Tibial nerve (tissue), 4 donors: ENCODE measurements at regions not wholly inside any gene's neighbourhood (a gene's known extent, or its start where the extent isn't known, plus 50 kb on each side); places are given as distances from the start of the nearest gene placed in this dataset.

ENCODE experiments used
- DNase-seq, 2 donors: peaks; one replicate each; pipeline ENCODE4 v3.0.0-alpha.2; 2019; ENCODE audit warnings: low spot score in 2 of 2
- H3K27ac ChIP-seq, 4 donors: fragments of 200-600 bp; sonication (generic) in 3 of 4; one replicate each; pipeline ENCODE4 v1.5.1; 2017 to 2019; ENCODE audit warnings: mild to moderate bottlenecking in 1 of 4
- H3K27me3 ChIP-seq, 2 donors: fragments of 200-600 bp; sonication (generic) in 1 of 2; one replicate each; pipeline versions ENCODE4 v1.5.1 to v1.6.0; 2017 to 2019
- H3K36me3 ChIP-seq, 3 donors: fragments of 200-600 bp; sonication (generic); one replicate each; pipeline ENCODE4 v1.5.1; 2018 to 2019
- H3K4me1 ChIP-seq, 4 donors: fragments of 200-600 bp; sonication (generic) in 3 of 4; one replicate each; pipeline ENCODE4 v1.5.1; 2017 to 2019
- H3K4me3 ChIP-seq, 4 donors: fragments of 200-600 bp; sonication (generic) in 3 of 4; one replicate each; pipeline ENCODE4 v1.5.1; 2017 to 2019; ENCODE audit warnings: mild to moderate bottlenecking in 1 of 4, moderate library complexity in 1 of 4
- H3K9me3 ChIP-seq, 4 donors: fragments of 200-600 bp; sonication (generic) in 3 of 4; one replicate each; pipeline ENCODE4 v1.5.1; 2017 to 2019
- EP300 ChIP-seq, 2 donors: sonication (generic); formaldehyde crosslinking; IDR thresholded peaks; one replicate each; pipeline ENCODE4 v1.6.1; 2017; ENCODE audit warnings: antibody characterized with exemption in 2 of 2, mild to moderate bottlenecking in 1 of 2
- POLR2A ChIP-seq, 2 donors: fragments of 450-650 bp; IDR thresholded peaks; one replicate each; pipeline ENCODE4 v1.6.1; 2017; ENCODE audit warnings: antibody characterized with exemption in 2 of 2, mild to moderate bottlenecking in 2 of 2, moderate library complexity in 2 of 2
- whole genome bisulfite sequencing, 2 donors: methylation state at CpG; one replicate each; pipeline ENCODE4 v1.1.5; 2018; 5-methylcytosine and 5-hydroxymethylcytosine counted together
- TF ChIP-seq, protein P1 (sequence below), 5 experiments: fragments of 200-600 bp in 3 of 5; fragments of 450-650 bp in 2 of 5; sonication (generic) in 3 of 5; IDR thresholded peaks; one replicate each; pipeline ENCODE4 v1.5.1; 2016 to 2019; ENCODE audit warnings: antibody characterized with exemption in 5 of 5, mild to moderate bottlenecking in 3 of 5, moderate library complexity in 2 of 5

DNA sequence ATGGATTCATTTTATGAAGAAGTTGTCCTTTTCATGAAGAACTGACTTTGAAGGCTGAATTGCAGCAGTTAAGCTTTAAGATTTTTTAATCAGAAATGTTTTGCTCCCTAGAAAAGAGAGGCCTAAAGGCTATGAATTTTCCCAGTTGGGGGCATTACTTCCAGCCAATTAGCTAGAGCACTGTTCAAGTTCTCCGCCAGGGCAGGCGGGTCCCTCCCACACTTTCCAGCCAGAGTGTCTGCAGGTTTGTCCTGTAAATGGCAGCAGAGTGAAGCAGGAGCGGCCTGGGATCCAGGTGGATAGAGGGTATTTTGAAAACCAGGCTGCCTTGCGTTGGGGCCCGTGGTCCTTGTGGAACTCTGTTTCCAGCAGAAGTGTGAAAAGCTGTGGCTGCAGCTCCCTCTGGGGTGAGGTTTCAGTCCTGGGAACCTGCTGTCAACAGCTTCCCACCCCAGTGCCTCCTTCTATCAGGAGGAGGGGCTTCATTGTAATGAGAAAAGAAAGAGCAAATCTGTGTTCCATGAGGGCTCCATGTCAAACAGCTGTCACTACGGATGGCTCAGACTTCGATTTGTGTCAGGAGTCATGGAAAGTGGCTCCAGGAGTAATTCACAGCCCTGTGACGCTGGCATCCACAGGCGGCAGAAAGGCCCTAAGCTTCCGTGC is 210.7 kb upstream of the TMEM132C start:
- Histone ChIP-seq H3K4me1 (no peaks in the 10 kb centered on the region), H3K9me3 (peaks cover 0 to 11% (median 0%) of the 10 kb centered on the region in 4 donors), H3K27me3 (no peaks in the 10 kb centered on the region), H3K27ac (no peak overlapping the region), H3K36me3 (no peaks in the 10 kb centered on the region), H3K4me3 (no peak overlapping the region)
- no peak for DNase-seq
- TF ChIP-seq, protein P1, sequence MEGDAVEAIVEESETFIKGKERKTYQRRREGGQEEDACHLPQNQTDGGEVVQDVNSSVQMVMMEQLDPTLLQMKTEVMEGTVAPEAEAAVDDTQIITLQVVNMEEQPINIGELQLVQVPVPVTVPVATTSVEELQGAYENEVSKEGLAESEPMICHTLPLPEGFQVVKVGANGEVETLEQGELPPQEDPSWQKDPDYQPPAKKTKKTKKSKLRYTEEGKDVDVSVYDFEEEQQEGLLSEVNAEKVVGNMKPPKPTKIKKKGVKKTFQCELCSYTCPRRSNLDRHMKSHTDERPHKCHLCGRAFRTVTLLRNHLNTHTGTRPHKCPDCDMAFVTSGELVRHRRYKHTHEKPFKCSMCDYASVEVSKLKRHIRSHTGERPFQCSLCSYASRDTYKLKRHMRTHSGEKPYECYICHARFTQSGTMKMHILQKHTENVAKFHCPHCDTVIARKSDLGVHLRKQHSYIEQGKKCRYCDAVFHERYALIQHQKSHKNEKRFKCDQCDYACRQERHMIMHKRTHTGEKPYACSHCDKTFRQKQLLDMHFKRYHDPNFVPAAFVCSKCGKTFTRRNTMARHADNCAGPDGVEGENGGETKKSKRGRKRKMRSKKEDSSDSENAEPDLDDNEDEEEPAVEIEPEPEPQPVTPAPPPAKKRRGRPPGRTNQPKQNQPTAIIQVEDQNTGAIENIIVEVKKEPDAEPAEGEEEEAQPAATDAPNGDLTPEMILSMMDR (IDR thresholded peaks at IDR 0.05), result no peak
- TF ChIP-seq EP300 (IDR thresholded peaks at IDR 0.05) (no peak), POLR2A (IDR thresholded peaks at IDR 0.05) (no peak)
- WGBS, 2 donors, result 56 to 63% methylated on average over 10 of the region's 10 CpGs

DNA sequence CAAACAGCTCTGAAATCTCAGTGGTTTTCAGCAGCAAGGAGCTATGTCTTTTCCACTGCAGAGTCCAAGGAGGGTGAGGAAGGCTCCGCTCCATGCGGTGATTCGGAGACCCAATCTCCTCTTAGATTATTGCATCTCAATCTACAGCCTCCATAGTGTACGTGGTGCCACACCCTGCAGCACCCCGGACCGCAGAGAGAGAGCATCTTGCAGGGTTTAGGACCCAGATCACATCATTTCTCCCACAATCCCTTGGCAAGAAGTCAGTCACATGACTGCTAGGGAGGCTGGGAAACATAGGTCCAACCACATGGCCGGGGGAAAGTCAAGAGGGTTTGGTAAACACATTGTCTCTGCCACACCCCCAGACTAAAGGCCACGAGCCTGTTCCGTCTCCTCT is 209.4 kb upstream of the TMEM132C start:
- Histone ChIP-seq H3K27ac (no peak overlapping the region), H3K4me1 (no peaks in the 10 kb centered on the region), H3K36me3 (no peaks in the 10 kb centered on the region), H3K4me3 (no peak overlapping the region), H3K27me3 (no peaks in the 10 kb centered on the region), H3K9me3 (peaks cover 0 to 11% (median 0%) of the 10 kb centered on the region in 4 donors)
- WGBS, 2 donors, result 89 to 90% methylated on average over 8 to 9 of the region's 9 CpGs
- TF ChIP-seq POLR2A (IDR thresholded peaks at IDR 0.05) (no peak), EP300 (IDR thresholded peaks at IDR 0.05) (no peak)
- TF ChIP-seq, protein P1 (IDR thresholded peaks at IDR 0.05), result no peak
- DNase-seq, result no peak

DNA sequence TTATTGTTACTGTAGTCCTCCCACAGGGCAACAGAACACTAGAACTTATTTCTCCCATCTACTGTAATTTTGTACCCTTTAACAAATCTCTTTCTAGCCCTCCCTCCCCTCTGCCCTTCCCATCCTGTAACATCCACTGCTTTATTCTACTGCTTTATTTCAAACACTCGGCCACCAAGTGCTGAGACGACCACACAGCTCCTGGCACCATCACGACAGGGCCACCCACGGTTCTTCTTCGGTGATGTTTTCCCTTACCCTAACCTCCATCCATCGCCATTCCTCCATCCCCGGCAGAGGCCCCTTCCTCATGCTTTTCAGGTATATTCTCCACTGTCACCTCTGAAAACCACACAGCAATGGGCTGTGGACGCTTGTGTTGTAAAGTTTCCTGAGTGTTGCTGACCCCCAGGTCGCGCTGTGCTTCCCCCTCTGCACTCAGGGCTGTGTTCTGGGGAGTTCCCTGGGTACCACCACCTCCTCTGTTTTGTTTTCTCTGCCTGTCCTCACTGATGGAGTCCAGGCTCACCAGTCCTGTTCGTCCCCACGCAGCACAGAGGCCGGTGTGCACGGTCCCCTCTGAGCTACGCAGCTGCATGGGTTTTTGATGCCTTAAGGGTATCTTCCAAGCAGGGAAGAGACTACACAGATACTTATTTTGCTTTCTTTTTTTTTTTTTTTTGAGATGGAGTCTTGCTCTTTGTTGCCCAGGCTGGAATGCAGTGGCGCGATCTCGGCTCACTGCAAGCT is 207.2 kb upstream of the TMEM132C start:
- no peak for TF ChIP-seq POLR2A (IDR thresholded peaks at IDR 0.05)
- TF ChIP-seq, protein P1 (IDR thresholded peaks at IDR 0.05), result no peak
- no peak for TF ChIP-seq EP300 (IDR thresholded peaks at IDR 0.05)
- Histone ChIP-seq H3K36me3 (no peaks in the 10 kb centered on the region), H3K4me1 (no peaks in the 10 kb centered on the region), H3K9me3 (peaks cover 0 to 15% (median 0%) of the 10 kb centered on the region in 4 donors), H3K27me3 (no peaks in the 10 kb centered on the region), H3K27ac (no peak overlapping the region), H3K4me3 (no peak overlapping the region)
- DNase-seq, result no peak
- 78 to 81% methylated on average over 18 of the region's 18 CpGs for WGBS, 2 donors

DNA sequence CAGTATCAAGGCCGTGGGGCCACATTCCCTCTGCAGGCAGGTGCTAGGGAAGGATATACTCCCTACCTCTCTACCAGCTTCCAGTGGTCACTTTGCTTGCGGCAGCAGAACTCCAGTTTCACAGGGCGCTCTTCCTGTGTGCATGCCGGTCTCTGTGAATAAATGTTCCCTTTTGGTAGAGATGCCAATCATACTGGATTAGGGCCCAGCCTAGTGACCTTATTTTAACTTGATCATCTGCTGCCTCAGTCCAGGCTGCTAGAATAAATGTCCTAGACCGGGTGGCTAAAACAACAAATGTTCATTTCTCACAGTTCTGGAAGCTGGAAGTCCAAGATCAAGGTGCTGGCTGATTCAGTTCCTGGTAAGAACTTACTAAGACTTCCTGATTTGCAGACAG is 198.8 kb upstream of the TMEM132C start:
- no peaks in the 10 kb centered on the region for H3K4me1 ChIP-seq
- DNase-seq, result no peak
- H3K36me3 ChIP-seq, result no peaks in the 10 kb centered on the region
- WGBS, 2 donors, result 76 to 82% methylated on average over 3 to 5 of the region's 5 CpGs
- no peaks in the 10 kb centered on the region for H3K27me3 ChIP-seq
- TF ChIP-seq POLR2A (IDR thresholded peaks at IDR 0.05), result no peak
- TF ChIP-seq, protein P1 (IDR thresholded peaks at IDR 0.05), result no peak
- no peak for TF ChIP-seq EP300 (IDR thresholded peaks at IDR 0.05)
- no peak overlapping the region for H3K4me3 ChIP-seq
- no peak overlapping the region for H3K27ac ChIP-seq
- H3K9me3 ChIP-seq, result peaks cover 0 to 7% (median 0%) of the 10 kb centered on the region in 4 donors

DNA sequence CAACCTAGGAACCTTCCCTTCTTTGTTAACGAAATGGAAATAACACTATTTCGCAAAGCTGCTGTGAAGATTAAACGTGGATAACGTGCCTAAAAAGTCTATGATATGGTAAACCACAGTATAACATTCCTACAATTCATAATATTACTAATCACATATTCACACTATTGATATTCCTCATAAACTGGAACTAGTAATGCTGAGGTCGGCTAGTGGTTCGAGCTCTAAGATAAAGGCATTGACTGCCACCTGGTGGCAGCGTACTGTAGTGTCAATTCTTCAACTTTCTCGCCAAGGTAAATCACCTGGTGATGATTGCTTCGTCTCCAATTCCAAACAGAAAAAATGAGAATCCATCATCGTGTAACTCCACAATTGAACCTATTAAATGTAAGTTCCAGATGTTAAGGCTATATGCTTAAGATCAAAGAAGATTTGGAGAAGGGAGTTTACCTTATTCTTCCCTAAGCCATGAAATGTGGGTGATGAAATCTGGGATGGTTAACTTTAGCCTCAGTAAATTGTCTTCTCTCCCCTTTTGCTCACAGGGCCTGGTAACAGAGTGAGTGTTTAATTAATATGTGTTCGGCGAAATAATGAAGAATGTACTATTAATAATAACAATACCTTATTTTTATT is 197.5 kb upstream of the TMEM132C start:
- Histone ChIP-seq H3K27me3 (no peaks in the 10 kb centered on the region), H3K27ac (no peak overlapping the region), H3K4me1 (no peaks in the 10 kb centered on the region), H3K9me3 (peaks cover 0 to 3% (median 0%) of the 10 kb centered on the region in 4 donors), H3K36me3 (no peaks in the 10 kb centered on the region), H3K4me3 (no peak overlapping the region)
- peak in 1 of 2 donors; percentile 24 for DNase-seq
- WGBS, 2 donors, result 25 to 26% methylated on average over 12 of the region's 12 CpGs
- TF ChIP-seq, protein P1 (IDR thresholded peaks at IDR 0.05), result peak in 4 of 5 experiments; percentile 36 to 52 (median 42)
- TF ChIP-seq EP300 (IDR thresholded peaks at IDR 0.05), result no peak
